ENCODE measurements at regions not wholly inside any gene's neighbourhood (a gene's known extent, or its start where the extent isn't known, plus 50 kb on each side); places are given as distances from the start of the nearest gene placed in this dataset.

DNA sequence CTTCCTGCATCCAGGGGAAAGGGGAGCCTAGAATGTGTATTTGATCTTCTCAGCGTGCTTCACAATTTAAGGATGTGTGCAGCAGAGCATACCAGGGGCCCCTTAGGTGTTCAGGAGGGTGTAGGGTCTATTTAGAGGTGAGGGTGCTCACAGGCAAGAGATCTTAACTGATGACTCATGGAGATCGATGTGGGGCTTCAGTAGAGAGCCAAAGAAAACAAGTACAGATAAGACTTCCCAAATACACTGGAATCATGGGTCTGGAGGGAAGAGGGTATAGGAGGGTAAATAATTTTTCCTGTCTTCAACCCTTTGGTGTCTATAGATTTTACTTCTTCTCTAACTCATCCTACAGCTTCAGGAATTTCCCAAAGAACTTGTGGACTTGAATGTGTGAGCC is 170.2 kb upstream of the LRRC3B start:
- Mint-ChIP-seq H3K27me3 (ENCODE audit: insufficient read depth, unreplicated experiment) (no peaks in the 10 kb centered on the region), H3K9me3 (ENCODE audit: unreplicated experiment) (no peaks in the 10 kb centered on the region), H3K4me3 (ENCODE audit: unreplicated experiment) (no peak overlapping the region), H3K36me3 (ENCODE audit: insufficient read depth, unreplicated experiment) (no peaks in the 10 kb centered on the region), H3K4me1 (ENCODE audit: low read depth, unreplicated experiment) (no peaks in the 10 kb centered on the region), H3K27ac (ENCODE audit: unreplicated experiment) (no peak overlapping the region)
- Histone ChIP-seq H3K9me3 (no peaks in the 10 kb centered on the region), H3K4me3 (ENCODE audit: low read depth, low read length) (no peak overlapping the region), H3K27me3 (replicated peaks; ENCODE audit: control insufficient read depth, insufficient read depth, low read length) (no peaks in the 10 kb centered on the region), H3K36me3 (ENCODE audit: control insufficient read depth, insufficient read depth, low read length) (no peaks in the 10 kb centered on the region), H3K4me1 (no peaks in the 10 kb centered on the region)
- TF ChIP-seq CTCF (IDR thresholded peaks at IDR 0.05; ENCODE audit: insufficient read depth in 1 of 2, low read depth in 1 of 2, low read length in 1 of 2, severe bottlenecking in 1 of 2, unreplicated experiment in 1 of 2), result no peak
- ChIA-PET CTCF (no interaction called here), POLR2A (no interaction called here)
- intact Hi-C loops (cut with micrococcal nuclease; ENCODE audit: unreplicated experiment), result no loop called here
- no peak for DNase-seq
- no TSS peak for BruUV-seq (replicated peaks)

GRCh38 chr3:26460985-26461384 is 161.6 kb upstream of the LRRC3B start:
- no peak overlapping the region for H3K4me3 Mint-ChIP-seq (ENCODE audit: unreplicated experiment)
- H3K27me3 Mint-ChIP-seq (ENCODE audit: insufficient read depth, unreplicated experiment), result no peaks in the 10 kb centered on the region
- Histone ChIP-seq H3K27me3 (replicated peaks; ENCODE audit: control insufficient read depth, insufficient read depth, low read length) (no peaks in the 10 kb centered on the region), H3K36me3 (ENCODE audit: control insufficient read depth, insufficient read depth, low read length) (no peaks in the 10 kb centered on the region), H3K4me1 (no peaks in the 10 kb centered on the region), H3K9me3 (no peaks in the 10 kb centered on the region), H3K4me3 (ENCODE audit: low read depth, low read length) (no peak overlapping the region)
- peaks cover 9% of the 10 kb centered on the region for H3K9me3 Mint-ChIP-seq (ENCODE audit: unreplicated experiment)
- no peaks in the 10 kb centered on the region for H3K4me1 Mint-ChIP-seq (ENCODE audit: low read depth, unreplicated experiment)
- H3K27ac Mint-ChIP-seq (ENCODE audit: unreplicated experiment), result no peak overlapping the region
- no peaks in the 10 kb centered on the region for H3K36me3 Mint-ChIP-seq (ENCODE audit: insufficient read depth, unreplicated experiment)
- ChIA-PET CTCF (no interaction called here), POLR2A (no interaction called here)
- intact Hi-C loops (cut with micrococcal nuclease; ENCODE audit: unreplicated experiment), result no loop called here
- no peak for TF ChIP-seq CTCF (IDR thresholded peaks at IDR 0.05; ENCODE audit: insufficient read depth in 1 of 2, low read depth in 1 of 2, low read length in 1 of 2, severe bottlenecking in 1 of 2, unreplicated experiment in 1 of 2)
- DNase-seq, result no peak
- BruUV-seq (replicated peaks), result no TSS peak

DNA sequence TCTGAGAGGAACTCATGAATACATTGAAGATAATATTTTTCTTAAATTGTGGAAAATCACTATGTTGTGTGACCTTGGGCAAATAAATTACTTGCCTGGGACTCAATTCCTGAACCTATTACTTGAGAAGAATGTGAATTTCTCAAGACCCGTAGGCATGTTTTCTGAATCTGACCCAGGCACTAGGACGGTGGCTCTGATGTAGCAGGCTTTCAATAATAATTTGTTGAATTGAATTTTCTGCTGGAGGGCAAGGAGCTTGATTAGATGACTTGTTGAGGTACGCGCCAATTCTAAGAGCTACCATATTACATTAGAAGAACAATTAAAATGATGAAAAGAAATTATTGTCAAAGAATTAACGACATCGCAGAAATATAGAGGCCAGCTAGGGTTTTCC is 150.2 kb upstream of the LRRC3B start:
- TF ChIP-seq CTCF (IDR thresholded peaks at IDR 0.05; ENCODE audit: insufficient read depth in 1 of 2, low read depth in 1 of 2, low read length in 1 of 2, severe bottlenecking in 1 of 2, unreplicated experiment in 1 of 2), result no peak
- Mint-ChIP-seq H3K4me1 (ENCODE audit: low read depth, unreplicated experiment) (no peaks in the 10 kb centered on the region), H3K27ac (ENCODE audit: unreplicated experiment) (no peak overlapping the region), H3K27me3 (ENCODE audit: insufficient read depth, unreplicated experiment) (no peaks in the 10 kb centered on the region), H3K36me3 (ENCODE audit: insufficient read depth, unreplicated experiment) (no peaks in the 10 kb centered on the region), H3K4me3 (ENCODE audit: unreplicated experiment) (no peak overlapping the region), H3K9me3 (ENCODE audit: unreplicated experiment) (peaks cover 12% of the 10 kb centered on the region)
- Histone ChIP-seq H3K9me3 (no peaks in the 10 kb centered on the region), H3K36me3 (ENCODE audit: control insufficient read depth, insufficient read depth, low read length) (no peaks in the 10 kb centered on the region), H3K27me3 (replicated peaks; ENCODE audit: control insufficient read depth, insufficient read depth, low read length) (no peaks in the 10 kb centered on the region), H3K4me3 (ENCODE audit: low read depth, low read length) (no peak overlapping the region), H3K4me1 (no peaks in the 10 kb centered on the region)
- POLR2A ChIA-PET, result no interaction called here
- BruUV-seq (replicated peaks), result no TSS peak
- CTCF ChIA-PET, result no interaction called here
- DNase-seq, result no peak
- intact Hi-C loops (cut with micrococcal nuclease; ENCODE audit: unreplicated experiment), result no loop called here

Data from Caco-2 (cell line).